BJ (cell line): ENCODE measurements at regions not wholly inside any gene's neighbourhood (a gene's known extent, or its start where the extent isn't known, plus 50 kb on each side); places are given as distances from the start of the nearest gene placed in this dataset.

Source experiments
- CTCF ChIA-PET: fragments of 350-600 bp; formaldehyde crosslinking; extraction: SDS; loops from one replicate; lab custom pipeline; 2021; ENCODE audit warnings: antibody characterized with exemption, inconsistent platforms; lab: Yijun Ruan, JAX
- POLR2A ChIA-PET: fragments of 300-600 bp; sonication (Branson Sonifier 250); formaldehyde crosslinking; extraction: SDS; loops from one replicate; lab custom pipeline; 2021; ENCODE audit warnings: antibody characterized with exemption; lab: Charles Lee
- DNase-seq: peaks from one replicate; pipeline ENCODE4 v3.0.0-alpha.2; 2011; ENCODE audit warnings: low read depth
- H3K27me3 ChIP-seq: 2 replicates; pipeline ENCODE4 v1.6.0; 2011; ENCODE audit warnings: low read length; ENCODE audit not compliant: control insufficient read depth, insufficient read depth
- H3K36me3 ChIP-seq: 2 replicates; pipeline ENCODE4 v1.5.1; 2011; ENCODE audit warnings: low read length; ENCODE audit not compliant: control insufficient read depth, insufficient read depth
- H3K4me3 ChIP-seq: 2 replicates; pipeline ENCODE4 v1.5.1; 2011; ENCODE audit warnings: low read depth, mild to moderate bottlenecking, control low read depth, low read length
- CTCF ChIP-seq: IDR thresholded peaks from 2 replicates; pipeline ENCODE4 v1.5.1; 2011; ENCODE audit warnings: low read depth, mild to moderate bottlenecking, control low read depth, inconsistent platforms, low read length, moderate library complexity; ENCODE audit not compliant: insufficient read depth

- Histone ChIP-seq H3K4me3 (no peak overlapping the region), H3K27me3 (no peaks in the 10 kb centered on the region; the same call in 1 of the 2 replicates), H3K36me3 (no peaks in the 10 kb centered on the region)
- DNase-seq = no peak
- TF ChIP-seq CTCF = no peak
- ChIA-PET CTCF (interaction anchor here (1.0 to 4.3 kb wide), 12 partner anchors 10 to 201 kb away, joined by 3 to 58 read pairs (median 4); partner anchors contain the start of gene VEGFA), POLR2A (interaction anchor here (0.6 kb wide), 1 partner anchor 118 kb away, joined by 3 read pairs; no protein-coding TSS in a partner anchor)
Measured at GRCh38 chr6:43950051-43950605, 177.1 kb downstream of the MRPL14 start.

GRCh38 chr6:43949551-43949991 is 177.7 kb downstream of the MRPL14 start:
- DNase-seq = no peak

GRCh38 chr6:43948527-43949485 is 178.4 kb downstream of the MRPL14 start:
- CTCF ChIA-PET = interaction anchor here (0.8 to 4.3 kb wide), 15 partner anchors 9 to 282 kb away, joined by 3 to 58 read pairs (median 4); partner anchors contain the start of gene VEGFA
- no peak for TF ChIP-seq CTCF
- no peaks in the 10 kb centered on the region for H3K27me3 ChIP-seq
- POLR2A ChIA-PET = interaction anchor here (1.1 kb wide), 1 partner anchor 179 kb away, joined by 3 read pairs; the partner anchor contains the start of gene VEGFA
- no peak overlapping the region for H3K4me3 ChIP-seq
- no peak for DNase-seq
- H3K36me3 ChIP-seq = no peaks in the 10 kb centered on the region

More at GRCh38 chr6:43949551-43949991, 177.7 kb downstream of the MRPL14 start:
- Histone ChIP-seq H3K4me3 (no peak overlapping the region), H3K27me3 (no peaks in the 10 kb centered on the region), H3K36me3 (no peaks in the 10 kb centered on the region)
- no peak for TF ChIP-seq CTCF
- CTCF ChIA-PET = interaction anchor here (0.8 to 4.3 kb wide), 14 partner anchors 10 to 282 kb away, joined by 3 to 58 read pairs (median 4); partner anchors contain the start of gene VEGFA
- POLR2A ChIA-PET = interaction anchor here (1.1 kb wide), 1 partner anchor 179 kb away, joined by 3 read pairs; the partner anchor contains the start of gene VEGFA

- TF ChIP-seq CTCF = no peak
- no peak for DNase-seq
Measured at GRCh38 chr6:43947860-43948259, 177.8 kb downstream of the VEGFA start.

More at GRCh38 chr6:43947860-43948259, 177.8 kb downstream of the VEGFA start:
- ChIA-PET POLR2A (no interaction called here), CTCF (interaction anchor here (1.4 kb wide), 1 partner anchor 11 kb away, joined by 5 read pairs; no protein-coding TSS in a partner anchor)
- Histone ChIP-seq H3K4me3 (no peak overlapping the region), H3K27me3 (no peaks in the 10 kb centered on the region), H3K36me3 (no peaks in the 10 kb centered on the region)
